Endothelial cell of umbilical vein (primary cell): ENCODE measurements at regions not wholly inside any gene's neighbourhood (a gene's known extent, or its start where the extent isn't known, plus 50 kb on each side); places are given as distances from the start of the nearest gene placed in this dataset.

Source experiments
- BruUV-seq: library from RNA; stranded (reverse); fragments of 400-500 nt; replicated peaks from 2 replicates; lab custom pipeline; 2021; lab: Mats Ljungman, UMichigan
- CTCF ChIA-PET: fragments of 300-600, 350-600 bp; sonication (Branson Sonifier 250); formaldehyde crosslinking; loops from one replicate; lab custom pipeline; 2021; ENCODE audit warnings: antibody characterized with exemption, inconsistent platforms; lab: Charles Lee
- POLR2A ChIA-PET: fragments of 300-600, 350-600 bp; sonication (Branson Sonifier 250); formaldehyde crosslinking; loops from one replicate; lab custom pipeline; 2021; ENCODE audit warnings: antibody characterized with exemption, inconsistent platforms; lab: Charles Lee
- DNase-seq: peaks from one replicate; pipeline ENCODE4 v3.0.0-alpha.2; 2011; ENCODE audit warnings: low read depth, low spot score
- FAIRE-seq: peaks from 2 replicates; lab custom pipeline; 2011; peaks lifted over from hg19 to GRCh38; lab: Jason Lieb, UNC
- H2AFZ ChIP-seq: 2 replicates; pipeline ENCODE4 v1.6.0; 2012; ENCODE audit warnings: low read depth, low read length, control low read depth, inconsistent platforms
- H3K27ac ChIP-seq: 2 replicates; pipeline ENCODE4 v1.5.1; 2011; ENCODE audit warnings: low read depth, mild to moderate bottlenecking, control low read depth, low read length, moderate library complexity; ENCODE audit not compliant: insufficient read depth
- H3K27me3 ChIP-seq, 2 experiments: 2 replicates each; pipeline versions ENCODE4 v1.6.0 to v1.6.1; 2011; ENCODE audit warnings: low read length in 2 of 2, mixed read lengths in 1 of 2; ENCODE audit not compliant: control insufficient read depth in 2 of 2, insufficient read depth in 2 of 2
- H3K36me3 ChIP-seq, 2 experiments: 2 replicates in 1 of 2; 3 replicates in 1 of 2; pipeline ENCODE4 v1.5.1; 2011; ENCODE audit warnings: low read length in 2 of 2, mild to moderate bottlenecking in 1 of 2, moderate library complexity in 1 of 2; ENCODE audit not compliant: control insufficient read depth in 2 of 2, insufficient read depth in 2 of 2; ENCODE audit errors: extremely low read depth in 1 of 2
- H3K4me1 ChIP-seq: 3 replicates; pipeline ENCODE4 v1.5.1; 2011; ENCODE audit warnings: mild to moderate bottlenecking, low read length; ENCODE audit not compliant: control insufficient read depth, insufficient read depth; ENCODE audit errors: extremely low read depth
- H3K4me2 ChIP-seq: 2 replicates; pipeline ENCODE4 v1.6.1; 2011; ENCODE audit warnings: low read length, control low read depth, mixed read lengths; ENCODE audit not compliant: insufficient read depth
- H3K4me3 ChIP-seq, 3 experiments: fragments of 200-600 bp in 1 of 3; sonication (generic), shearing (Covaris generic) in 1 of 3; replicated peaks in 1 of 3; 2 replicates each; pipeline ENCODE4 v1.5.1; 2011 to 2016; ENCODE audit warnings: control low read depth in 3 of 3, low read length in 3 of 3, mild to moderate bottlenecking in 2 of 3, inconsistent platforms in 1 of 3, low read depth in 1 of 3, moderate library complexity in 1 of 3; ENCODE audit not compliant: insufficient read depth in 1 of 3
- H3K79me2 ChIP-seq: 2 replicates; pipeline ENCODE4 v1.6.0; 2012; ENCODE audit warnings: low read length, inconsistent platforms; ENCODE audit not compliant: control insufficient read depth, insufficient read depth
- H3K9ac ChIP-seq: replicated peaks from 2 replicates; pipeline ENCODE3; 2011; ENCODE audit warnings: low read length, control low read depth; ENCODE audit not compliant: insufficient read depth; ENCODE audit errors: extremely low read depth
- H3K9me1 ChIP-seq: replicated peaks from 3 replicates; pipeline ENCODE4 v1.6.0; 2011; ENCODE audit warnings: mild to moderate bottlenecking, low read length; ENCODE audit not compliant: control insufficient read depth, insufficient read depth; ENCODE audit errors: extremely low read depth
- H3K9me3 ChIP-seq: replicated peaks from 2 replicates; pipeline ENCODE4 v1.5.1; 2012; ENCODE audit warnings: low read length, inconsistent platforms; ENCODE audit not compliant: control insufficient read depth, insufficient read depth
- H4K20me1 ChIP-seq: replicated peaks from 2 replicates; pipeline ENCODE3; 2011; ENCODE audit warnings: mild to moderate bottlenecking, low read length; ENCODE audit not compliant: control insufficient read depth, insufficient read depth; ENCODE audit errors: extremely low read depth
- CTCF ChIP-seq, 2 donors: IDR thresholded peaks; 1 replicate in 1 of 2; 2 replicates in 1 of 2; pipeline ENCODE4 v1.5.1; 2011; ENCODE audit warnings: low read length in 2 of 2, mild to moderate bottlenecking in 2 of 2, moderate library complexity in 2 of 2, control low read depth in 1 of 2, inconsistent platforms in 1 of 2, low read depth in 1 of 2; ENCODE audit not compliant: insufficient read depth in 1 of 2; ENCODE audit errors: extremely low read depth in 1 of 2
- EZH2 ChIP-seq: IDR thresholded peaks from 2 replicates; pipeline ENCODE4 v1.6.1; 2012; ENCODE audit warnings: borderline replicate concordance, low read depth, mild to moderate bottlenecking, moderate library complexity, low read length, inconsistent platforms; ENCODE audit not compliant: severe bottlenecking
- FOS ChIP-seq: IDR thresholded peaks from 2 replicates; pipeline ENCODE4 v1.6.1; 2011; ENCODE audit warnings: mild to moderate bottlenecking, low read length, moderate library complexity, borderline replicate concordance; ENCODE audit not compliant: insufficient read depth
- GATA2 ChIP-seq: IDR thresholded peaks from 2 replicates; pipeline ENCODE4 v1.7.0; 2011; ENCODE audit warnings: low read depth, mild to moderate bottlenecking, moderate library complexity, mixed read lengths, low read length; ENCODE audit not compliant: insufficient read length, insufficient read depth
- JUN ChIP-seq: IDR thresholded peaks from 2 replicates; pipeline ENCODE4 v1.6.1; 2011; ENCODE audit warnings: borderline replicate concordance, low read depth; ENCODE audit not compliant: insufficient read length, insufficient read depth
- MYC ChIP-seq: IDR thresholded peaks from one replicate; pipeline ENCODE4 v1.6.1; 2011; ENCODE audit warnings: mild to moderate bottlenecking, low read depth, low read length
- POLR2A ChIP-seq: IDR thresholded peaks from 2 replicates; pipeline ENCODE4 v1.6.1; 2012; ENCODE audit warnings: low read depth, mild to moderate bottlenecking, control low read depth, low read length
- POLR2AphosphoS5 ChIP-seq: IDR thresholded peaks from 2 replicates; pipeline ENCODE4 v1.6.1; 2012; ENCODE audit warnings: low read depth, mild to moderate bottlenecking, control low read depth, low read length, moderate library complexity; ENCODE audit not compliant: insufficient read depth
- dilution Hi-C: fragments of 300-500 bp; cut with MboI; formaldehyde crosslinking; loops from one replicate; pipeline ENCODE4 v1.15.0; 2019; ENCODE audit warnings: low sequenced_read_pairs; ENCODE audit not compliant: extremely low pct_ligation_motif_present
- intact Hi-C: fragments of 100-400 bp; cut with micrococcal nuclease; formaldehyde crosslinking; loops from one replicate; pipeline ENCODE4 v1.10.0; 2022
- TF ChIP-seq, protein P1 (sequence below): IDR thresholded peaks from 2 replicates; pipeline ENCODE4 v1.6.1; 2011; ENCODE audit not compliant: insufficient read depth, insufficient read length

DNA sequence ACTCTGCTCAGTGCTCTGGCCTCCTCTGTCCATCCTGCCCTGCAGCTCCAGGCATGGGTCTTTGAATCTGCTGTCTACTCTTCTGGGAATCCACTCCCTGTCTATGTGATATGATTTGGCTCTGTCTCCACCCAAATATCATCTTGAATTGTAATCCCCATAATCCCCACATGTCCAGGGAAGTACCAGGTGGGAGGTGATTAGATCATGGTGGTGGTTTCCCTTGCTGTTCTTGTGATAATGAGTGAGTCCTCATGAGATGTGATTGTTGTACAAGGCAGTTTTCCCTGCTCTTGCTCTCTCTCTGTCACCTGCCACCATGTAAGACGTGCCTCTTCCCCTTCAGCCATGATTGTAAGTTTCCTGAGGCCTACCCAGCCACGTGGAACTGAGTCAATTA, 881.8 kb upstream of the ID2 start:
- Histone ChIP-seq H4K20me1 (no peaks in the 10 kb centered on the region), H3K4me3 (no peak overlapping the region), H3K9me3 (peaks cover 12% of the 10 kb centered on the region), H3K9ac (no peak overlapping the region), H3K27me3 (no peaks in the 10 kb centered on the region), H3K4me2 (no peak overlapping the region), H3K27ac (no peak overlapping the region), H3K36me3 (no peaks in the 10 kb centered on the region), H2AFZ (no peak overlapping the region), H3K79me2 (no peaks in the 10 kb centered on the region), H3K9me1 (no peaks in the 10 kb centered on the region), H3K4me1 (no peaks in the 10 kb centered on the region)
- no peak for DNase-seq
- dilution Hi-C loops: no loop called here
- ChIA-PET CTCF (no interaction called here), POLR2A (no interaction called here)
- BruUV-seq: no TSS peak
- TF ChIP-seq POLR2AphosphoS5: no peak
- no peak for TF ChIP-seq JUN
- TF ChIP-seq, protein P1, sequence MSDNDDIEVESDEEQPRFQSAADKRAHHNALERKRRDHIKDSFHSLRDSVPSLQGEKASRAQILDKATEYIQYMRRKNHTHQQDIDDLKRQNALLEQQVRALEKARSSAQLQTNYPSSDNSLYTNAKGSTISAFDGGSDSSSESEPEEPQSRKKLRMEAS: no peak
- TF ChIP-seq GATA2: no peak
- TF ChIP-seq MYC: no peak
- no peak for TF ChIP-seq FOS
- no peak for TF ChIP-seq CTCF (IDR thresholded peaks at IDR 0.05; ENCODE audit: extremely low read depth in 1 of 2, insufficient read depth in 1 of 2, low read depth in 1 of 2, low read length in 2 of 2)
- TF ChIP-seq EZH2: no peak
- no peak for TF ChIP-seq POLR2A
- intact Hi-C loops: no loop called here
- FAIRE-seq: no peak
